ENCODE measurements at regions not wholly inside any gene's neighbourhood (a gene's known extent, or its start where the extent isn't known, plus 50 kb on each side); places are given as distances from the start of the nearest gene placed in this dataset.
A peak's percentile ranks its signal among the peaks of the same experiment; 100 is the strongest.

DNA sequence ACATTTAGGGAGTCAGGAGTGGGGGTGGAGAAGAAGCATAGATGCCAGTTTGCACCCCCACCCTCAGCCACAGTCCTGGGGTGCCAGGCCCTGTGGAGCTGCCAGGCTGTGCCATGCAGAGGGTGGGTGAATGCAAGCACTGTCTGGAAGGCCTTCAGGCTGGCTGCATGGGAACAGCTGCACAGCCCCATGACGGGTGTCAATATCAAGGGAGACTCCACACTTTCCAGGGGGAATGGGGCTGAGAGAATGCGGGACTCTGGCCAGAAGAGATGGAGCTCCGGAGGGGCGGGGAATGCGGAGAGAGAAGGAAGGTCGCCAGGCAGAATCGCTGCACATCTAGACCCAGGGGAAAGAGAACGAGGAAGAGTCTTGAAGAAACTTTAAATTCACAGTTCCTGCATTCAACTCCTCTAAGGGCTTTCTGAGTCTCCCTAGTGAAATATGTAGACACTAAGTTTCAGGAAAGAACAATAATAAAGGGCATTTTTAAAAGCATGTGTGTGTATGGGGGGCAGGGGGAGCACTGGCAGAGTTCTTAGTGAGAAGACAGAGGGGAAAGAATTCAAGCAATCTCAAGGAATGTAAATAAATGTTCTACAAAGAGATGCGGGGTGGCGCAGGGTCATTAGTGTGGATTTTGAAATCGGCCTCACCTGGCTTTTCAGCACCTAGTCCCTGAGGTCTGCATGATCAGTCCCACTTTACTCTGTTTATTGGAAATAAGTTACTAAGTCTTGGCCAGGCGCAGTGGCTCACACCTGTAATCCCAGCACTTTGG is 59.1 kb downstream of the BOD1 start:
- BruUV-seq (replicated peaks): no TSS peak
- Histone ChIP-seq H4K8ac (ENCODE audit: low read depth in 2 of 2, low read length in 2 of 2) (peak overlapping the region; percentile 47 to 65; a peak in 3 of 4 replicates), H3K18ac (ENCODE audit: low read depth, low read length) (peak overlapping the region; percentile 39; the same call in 1 of the 2 replicates), H3K36me3 (ENCODE audit: control insufficient read depth, insufficient read depth, low read length) (no peaks in the 10 kb centered on the region), H3K56ac (ENCODE audit: extremely low read depth, insufficient read depth, low read length) (no peak overlapping the region), H3K9me1 (ENCODE audit: insufficient read depth, low read length) (no peaks in the 10 kb centered on the region; the same call in 1 of the 2 replicates), H3K27me3 (ENCODE audit: control insufficient read depth, insufficient read depth, low read length) (no peaks in the 10 kb centered on the region), H2AFZ (replicated peaks; ENCODE audit: low read length, poor library complexity) (peak overlapping the region; percentile 84), H4K5ac (ENCODE audit: low read depth, low read length) (peak overlapping the region; percentile 3), H3K4ac (ENCODE audit: low read depth, low read length) (peak overlapping the region; percentile 73), H3K27ac (ENCODE audit: insufficient read depth, low read length) (no peak overlapping the region; the same call in 1 of the 2 replicates), H3K9me3 (ENCODE audit: control insufficient read depth, insufficient read depth, low read length) (peaks cover 9% of the 10 kb centered on the region), H4K91ac (ENCODE audit: insufficient read depth, low read depth, low read length) (peak overlapping the region; percentile 71), H2BK20ac (ENCODE audit: low read depth, low read length) (peak overlapping the region; percentile 36; the same call in 1 of the 2 replicates), H4K20me1 (ENCODE audit: insufficient read depth, low read length) (no peaks in the 10 kb centered on the region), H3K4me2 (ENCODE audit: low read depth, low read length) (peak overlapping the region; percentile 3; the same call in 1 of the 2 replicates), H2BK5ac (ENCODE audit: low read depth, low read length, poor library complexity, severe bottlenecking) (peak overlapping the region; percentile 16), H3K14ac (replicated peaks; ENCODE audit: low read depth, low read length) (0 out of 2 replicates have a peak overlapping the region, but pooled peaks have one; percentile 18), H3K4me3 (ENCODE audit: insufficient read depth, low read depth, low read length) (no peak overlapping the region), H3K23ac (ENCODE audit: low read depth, low read length) (0 out of 2 replicates have a peak overlapping the region, but pooled peaks have one; percentile 33), H2BK15ac (ENCODE audit: low read depth, low read length) (peak overlapping the region; percentile 59; the same call in 1 of the 3 replicates), H2AK9ac (replicated peaks; ENCODE audit: low read depth, low read length, poor library complexity) (peak overlapping the region; percentile 3), H2AK5ac (ENCODE audit: low read depth, low read length) (peak overlapping the region; percentile 14; the same call in 1 of the 2 replicates), H3K4me1 (ENCODE audit: control insufficient read depth, insufficient read depth, low read length) (peaks cover 4% of the 10 kb centered on the region), H3K9ac (ENCODE audit: low read depth, low read length) (no peak overlapping the region), H2BK120ac (ENCODE audit: low read depth, low read length) (peak overlapping the region; percentile 73), H3K79me1 (ENCODE audit: low read depth in 1 of 2, low read length in 2 of 2) (no peaks in the 10 kb centered on the region)
- in situ Hi-C loops (cut with MboI; ENCODE audit: low sequenced_read_pairs): no loop called here
- WGBS, 2 experiments (ENCODE audit: extremely low coverage in 2 of 2, insufficient read length in 1 of 2): 33% methylated on average over 1 of the region's 12 CpGs; no CpG with 5 or more reads in 1 of the 2 experiments
- TF ChIP-seq POLR2A (IDR thresholded peaks at IDR 0.05; ENCODE audit: low read depth, low read length) (no peak), NFE2L2 (IDR thresholded peaks at IDR 0.05; ENCODE audit: low read depth, low read length) (no peak), SMC3 (IDR thresholded peaks at IDR 0.05; ENCODE audit: low read depth, low read length) (no peak), MXI1 (IDR thresholded peaks at IDR 0.05; ENCODE audit: borderline replicate concordance, low read depth, low read length) (no peak), RFX5 (IDR thresholded peaks at IDR 0.05; ENCODE audit: low read depth, low read length) (no peak), RCOR1 (IDR thresholded peaks at IDR 0.05; ENCODE audit: insufficient replicate concordance, low read length) (no peak), RAD21 (IDR thresholded peaks at IDR 0.05; ENCODE audit: low read length) (no peak), FOS (IDR thresholded peaks at IDR 0.05; ENCODE audit: low read depth, low read length) (no peak), CHD1 (IDR thresholded peaks at IDR 0.05; ENCODE audit: low read depth, low read length) (no peak)
- TF ChIP-seq, protein P1, sequence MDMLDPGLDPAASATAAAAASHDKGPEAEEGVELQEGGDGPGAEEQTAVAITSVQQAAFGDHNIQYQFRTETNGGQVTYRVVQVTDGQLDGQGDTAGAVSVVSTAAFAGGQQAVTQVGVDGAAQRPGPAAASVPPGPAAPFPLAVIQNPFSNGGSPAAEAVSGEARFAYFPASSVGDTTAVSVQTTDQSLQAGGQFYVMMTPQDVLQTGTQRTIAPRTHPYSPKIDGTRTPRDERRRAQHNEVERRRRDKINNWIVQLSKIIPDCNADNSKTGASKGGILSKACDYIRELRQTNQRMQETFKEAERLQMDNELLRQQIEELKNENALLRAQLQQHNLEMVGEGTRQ (IDR thresholded peaks at IDR 0.05; ENCODE audit: low read depth, low read length): no peak
- TF ChIP-seq, protein P2, sequence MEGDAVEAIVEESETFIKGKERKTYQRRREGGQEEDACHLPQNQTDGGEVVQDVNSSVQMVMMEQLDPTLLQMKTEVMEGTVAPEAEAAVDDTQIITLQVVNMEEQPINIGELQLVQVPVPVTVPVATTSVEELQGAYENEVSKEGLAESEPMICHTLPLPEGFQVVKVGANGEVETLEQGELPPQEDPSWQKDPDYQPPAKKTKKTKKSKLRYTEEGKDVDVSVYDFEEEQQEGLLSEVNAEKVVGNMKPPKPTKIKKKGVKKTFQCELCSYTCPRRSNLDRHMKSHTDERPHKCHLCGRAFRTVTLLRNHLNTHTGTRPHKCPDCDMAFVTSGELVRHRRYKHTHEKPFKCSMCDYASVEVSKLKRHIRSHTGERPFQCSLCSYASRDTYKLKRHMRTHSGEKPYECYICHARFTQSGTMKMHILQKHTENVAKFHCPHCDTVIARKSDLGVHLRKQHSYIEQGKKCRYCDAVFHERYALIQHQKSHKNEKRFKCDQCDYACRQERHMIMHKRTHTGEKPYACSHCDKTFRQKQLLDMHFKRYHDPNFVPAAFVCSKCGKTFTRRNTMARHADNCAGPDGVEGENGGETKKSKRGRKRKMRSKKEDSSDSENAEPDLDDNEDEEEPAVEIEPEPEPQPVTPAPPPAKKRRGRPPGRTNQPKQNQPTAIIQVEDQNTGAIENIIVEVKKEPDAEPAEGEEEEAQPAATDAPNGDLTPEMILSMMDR (conservative IDR thresholded peaks at IDR 0.05; ENCODE audit: low read depth, low read length): no peak
- ATAC-seq (ENCODE audit: low read depth) (peak; percentile 69), DNase-seq (peak; percentile 12)
- dilution Hi-C loops (cut with HindIII; ENCODE audit: low sequenced_read_pairs, unreplicated experiment): no loop called here
- ChIA-PET CTCF (interaction anchor here (0.6 to 0.9 kb wide), 2 partner anchors 12 to 34 kb away, joined by 3 read pairs; no protein-coding TSS in a partner anchor), POLR2A (ENCODE audit: unreplicated experiment) (interaction anchor here (0.6 kb wide), 2 partner anchors 38 to 82 kb away, joined by 3 read pairs; no protein-coding TSS in a partner anchor)
- intact Hi-C loops (cut with micrococcal nuclease): no loop called here
